ENCODE measurements at regions not wholly inside any gene's neighbourhood (a gene's known extent, or its start where the extent isn't known, plus 50 kb on each side); places are given as distances from the start of the nearest gene placed in this dataset.

DNA sequence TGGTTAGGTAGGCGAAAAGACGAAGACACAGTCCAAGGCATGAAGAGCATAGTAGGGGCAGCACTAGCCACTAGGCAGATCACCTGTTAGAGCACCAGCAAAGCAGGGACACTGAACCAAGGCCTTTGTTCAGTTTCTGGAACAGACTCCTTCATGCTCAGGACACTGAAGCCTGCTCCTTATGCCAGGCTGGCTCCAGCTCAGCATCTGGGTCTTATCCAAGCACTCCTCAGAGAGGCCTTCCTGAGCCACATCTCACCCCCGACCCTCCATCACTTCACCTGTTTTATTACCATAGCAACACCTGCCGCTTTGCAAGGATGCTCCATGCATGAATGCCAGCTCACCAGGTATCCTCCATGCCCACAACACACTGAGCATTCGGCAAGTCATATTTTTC lies 206.3 kb upstream of the CHRNA7 start:
- H3K9me3 ChIP-seq = no peaks in the 10 kb centered on the region
- no peak overlapping the region for H3K4me2 ChIP-seq
- FAIRE-seq (no peak), DNase-seq (ENCODE audit: low read depth in 1 of 2, low spot score in 1 of 2) (no peak), ATAC-seq (no peak)
- H3K4me3 ChIP-seq = no peak overlapping the region
- no peaks in the 10 kb centered on the region for H3K4me1 ChIP-seq
- 51% methylated on average over 5 of the region's 5 CpGs for WGBS (ENCODE audit: missing lambda C conversion rate)
- POLR2A ChIA-PET = no interaction called here
- TF ChIP-seq, protein P1, sequence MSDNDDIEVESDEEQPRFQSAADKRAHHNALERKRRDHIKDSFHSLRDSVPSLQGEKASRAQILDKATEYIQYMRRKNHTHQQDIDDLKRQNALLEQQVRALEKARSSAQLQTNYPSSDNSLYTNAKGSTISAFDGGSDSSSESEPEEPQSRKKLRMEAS (IDR thresholded peaks at IDR 0.05) = no peak
- TF ChIP-seq, protein P2, sequence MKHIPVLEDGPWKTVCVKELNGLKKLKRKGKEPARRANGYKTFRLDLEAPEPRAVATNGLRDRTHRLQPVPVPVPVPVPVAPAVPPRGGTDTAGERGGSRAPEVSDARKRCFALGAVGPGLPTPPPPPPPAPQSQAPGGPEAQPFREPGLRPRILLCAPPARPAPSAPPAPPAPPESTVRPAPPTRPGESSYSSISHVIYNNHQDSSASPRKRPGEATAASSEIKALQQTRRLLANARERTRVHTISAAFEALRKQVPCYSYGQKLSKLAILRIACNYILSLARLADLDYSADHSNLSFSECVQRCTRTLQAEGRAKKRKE (CRISPR knock-in tag; IDR thresholded peaks at IDR 0.05; ENCODE audit: low read depth) = no peak
- TF ChIP-seq GATA3 (IDR thresholded peaks at IDR 0.05; ENCODE audit: borderline replicate concordance) (no peak), PHF8 (IDR thresholded peaks at IDR 0.05; ENCODE audit: borderline replicate concordance, low read depth) (no peak), FOXS1 (CRISPR knock-in tag; IDR thresholded peaks at IDR 0.05) (no peak), MYC (IDR thresholded peaks at IDR 0.05; ENCODE audit: borderline replicate concordance, low read length) (no peak), JUN (IDR thresholded peaks at IDR 0.05) (no peak)
- TF ChIP-seq, protein P3, sequence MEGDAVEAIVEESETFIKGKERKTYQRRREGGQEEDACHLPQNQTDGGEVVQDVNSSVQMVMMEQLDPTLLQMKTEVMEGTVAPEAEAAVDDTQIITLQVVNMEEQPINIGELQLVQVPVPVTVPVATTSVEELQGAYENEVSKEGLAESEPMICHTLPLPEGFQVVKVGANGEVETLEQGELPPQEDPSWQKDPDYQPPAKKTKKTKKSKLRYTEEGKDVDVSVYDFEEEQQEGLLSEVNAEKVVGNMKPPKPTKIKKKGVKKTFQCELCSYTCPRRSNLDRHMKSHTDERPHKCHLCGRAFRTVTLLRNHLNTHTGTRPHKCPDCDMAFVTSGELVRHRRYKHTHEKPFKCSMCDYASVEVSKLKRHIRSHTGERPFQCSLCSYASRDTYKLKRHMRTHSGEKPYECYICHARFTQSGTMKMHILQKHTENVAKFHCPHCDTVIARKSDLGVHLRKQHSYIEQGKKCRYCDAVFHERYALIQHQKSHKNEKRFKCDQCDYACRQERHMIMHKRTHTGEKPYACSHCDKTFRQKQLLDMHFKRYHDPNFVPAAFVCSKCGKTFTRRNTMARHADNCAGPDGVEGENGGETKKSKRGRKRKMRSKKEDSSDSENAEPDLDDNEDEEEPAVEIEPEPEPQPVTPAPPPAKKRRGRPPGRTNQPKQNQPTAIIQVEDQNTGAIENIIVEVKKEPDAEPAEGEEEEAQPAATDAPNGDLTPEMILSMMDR (IDR thresholded peaks at IDR 0.05) = no peak
- H3K27ac ChIP-seq = no peak overlapping the region
- CTCF ChIA-PET = interaction anchor here (1.5 kb wide), 1 partner anchor 9 kb away, joined by 4 read pairs; no protein-coding TSS in a partner anchor

DNA sequence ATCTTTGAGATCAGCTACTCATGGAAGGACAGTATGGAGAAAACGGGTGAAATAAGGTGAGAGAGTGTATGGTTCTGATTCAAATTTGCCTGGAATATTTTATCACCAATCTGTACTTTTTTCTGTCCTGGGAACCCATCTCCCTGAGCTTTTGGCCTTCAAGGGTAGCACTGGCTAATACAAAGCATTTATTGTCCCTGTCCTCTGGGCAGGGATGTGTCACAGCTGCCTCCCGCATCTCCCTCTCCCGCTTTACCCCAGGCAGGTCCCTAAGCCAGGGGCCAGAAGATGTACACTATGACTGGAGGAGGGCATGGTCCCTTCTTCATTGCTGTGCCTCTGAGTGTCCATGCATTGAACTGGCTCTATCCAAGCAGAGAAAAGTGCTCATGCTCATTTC lies 201.7 kb upstream of the CHRNA7 start:
- ChIA-PET CTCF (no interaction called here), POLR2A (no interaction called here)
- DNase-seq (ENCODE audit: low read depth in 1 of 2, low spot score in 1 of 2) (no peak), ATAC-seq (no peak), FAIRE-seq (no peak)
- H3K4me1 ChIP-seq = no peaks in the 10 kb centered on the region
- H3K27ac ChIP-seq = no peak overlapping the region
- no peak overlapping the region for H3K4me3 ChIP-seq
- H3K4me2 ChIP-seq = no peak overlapping the region
- no peak for TF ChIP-seq GATA3 (IDR thresholded peaks at IDR 0.05; ENCODE audit: borderline replicate concordance)
- no peak for TF ChIP-seq CBX8 (IDR thresholded peaks at IDR 0.05)
- no peak for TF ChIP-seq BHLHE40 (IDR thresholded peaks at IDR 0.05; ENCODE audit: low read depth, low read length)
- TF ChIP-seq KDM5A (IDR thresholded peaks at IDR 0.05) = no peak
- TF ChIP-seq HDAC2 (IDR thresholded peaks at IDR 0.05) = no peak
- TF ChIP-seq CBX2 (IDR thresholded peaks at IDR 0.05; ENCODE audit: borderline replicate concordance, low read depth) = no peak
- TF ChIP-seq KDM1A (IDR thresholded peaks at IDR 0.05; ENCODE audit: low read depth) = no peak
- no peak for TF ChIP-seq POLR2AphosphoS2 (conservative IDR thresholded peaks at IDR 0.05; ENCODE audit: low read length)
- no peak for TF ChIP-seq HOXB13 (CRISPR knock-in tag; IDR thresholded peaks at IDR 0.05; ENCODE audit: low read depth)
- TF ChIP-seq, protein P3 (IDR thresholded peaks at IDR 0.05) = no peak
- TF ChIP-seq ZFP36 (IDR thresholded peaks at IDR 0.05; ENCODE audit: borderline replicate concordance, partially characterized antibody) = no peak
- TF ChIP-seq, protein P4, sequence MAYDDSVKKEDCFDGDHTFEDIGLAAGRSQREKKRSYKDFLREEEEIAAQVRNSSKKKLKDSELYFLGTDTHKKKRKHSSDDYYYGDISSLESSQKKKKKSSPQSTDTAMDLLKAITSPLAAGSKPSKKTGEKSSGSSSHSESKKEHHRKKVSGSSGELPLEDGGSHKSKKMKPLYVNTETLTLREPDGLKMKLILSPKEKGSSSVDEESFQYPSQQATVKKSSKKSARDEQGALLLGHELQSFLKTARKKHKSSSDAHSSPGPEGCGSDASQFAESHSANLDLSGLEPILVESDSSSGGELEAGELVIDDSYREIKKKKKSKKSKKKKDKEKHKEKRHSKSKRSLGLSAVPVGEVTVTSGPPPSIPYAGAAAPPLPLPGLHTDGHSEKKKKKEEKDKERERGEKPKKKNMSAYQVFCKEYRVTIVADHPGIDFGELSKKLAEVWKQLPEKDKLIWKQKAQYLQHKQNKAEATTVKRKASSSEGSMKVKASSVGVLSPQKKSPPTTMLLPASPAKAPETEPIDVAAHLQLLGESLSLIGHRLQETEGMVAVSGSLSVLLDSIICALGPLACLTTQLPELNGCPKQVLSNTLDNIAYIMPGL (CRISPR knock-in tag; IDR thresholded peaks at IDR 0.05; ENCODE audit: borderline replicate concordance) = no peak
- TF ChIP-seq, protein P5, sequence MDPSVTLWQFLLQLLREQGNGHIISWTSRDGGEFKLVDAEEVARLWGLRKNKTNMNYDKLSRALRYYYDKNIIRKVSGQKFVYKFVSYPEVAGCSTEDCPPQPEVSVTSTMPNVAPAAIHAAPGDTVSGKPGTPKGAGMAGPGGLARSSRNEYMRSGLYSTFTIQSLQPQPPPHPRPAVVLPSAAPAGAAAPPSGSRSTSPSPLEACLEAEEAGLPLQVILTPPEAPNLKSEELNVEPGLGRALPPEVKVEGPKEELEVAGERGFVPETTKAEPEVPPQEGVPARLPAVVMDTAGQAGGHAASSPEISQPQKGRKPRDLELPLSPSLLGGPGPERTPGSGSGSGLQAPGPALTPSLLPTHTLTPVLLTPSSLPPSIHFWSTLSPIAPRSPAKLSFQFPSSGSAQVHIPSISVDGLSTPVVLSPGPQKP (IDR thresholded peaks at IDR 0.05; ENCODE audit: low read depth, low read length) = no peak
- no peak for TF ChIP-seq FOXS1 (CRISPR knock-in tag; IDR thresholded peaks at IDR 0.05)
- TF ChIP-seq TFCP2L1 (CRISPR knock-in tag; IDR thresholded peaks at IDR 0.05) = no peak
- TF ChIP-seq, protein P6, sequence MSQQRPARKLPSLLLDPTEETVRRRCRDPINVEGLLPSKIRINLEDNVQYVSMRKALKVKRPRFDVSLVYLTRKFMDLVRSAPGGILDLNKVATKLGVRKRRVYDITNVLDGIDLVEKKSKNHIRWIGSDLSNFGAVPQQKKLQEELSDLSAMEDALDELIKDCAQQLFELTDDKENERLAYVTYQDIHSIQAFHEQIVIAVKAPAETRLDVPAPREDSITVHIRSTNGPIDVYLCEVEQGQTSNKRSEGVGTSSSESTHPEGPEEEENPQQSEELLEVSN (IDR thresholded peaks at IDR 0.05; ENCODE audit: borderline replicate concordance, low read depth) = no peak
- TF ChIP-seq FOSB (CRISPR knock-in tag; IDR thresholded peaks at IDR 0.05) = no peak
- TF ChIP-seq RAD21 (conservative IDR thresholded peaks at IDR 0.05 in 1 of 2, IDR thresholded peaks at IDR 0.05 in 1 of 2) = no peak
- TF ChIP-seq, protein P2 (CRISPR knock-in tag; IDR thresholded peaks at IDR 0.05; ENCODE audit: low read depth) = no peak
- WGBS (ENCODE audit: missing lambda C conversion rate) = 68% methylated on average over 3 of the region's 3 CpGs
- no peaks in the 10 kb centered on the region for H3K9me3 ChIP-seq

Data from A549 (cell line).